Ovary (tissue), 7 donors: ENCODE measurements at regions not wholly inside any gene's neighbourhood (a gene's known extent, or its start where the extent isn't known, plus 50 kb on each side); places are given as distances from the start of the nearest gene placed in this dataset.

Experiments used
- DNase-seq, 5 donors: peaks; one replicate each; pipeline ENCODE4 v3.0.0-alpha.2; 2019 to 2020
- H3K27ac ChIP-seq, 2 donors: fragments of 200-600 bp; one replicate each; pipeline versions ENCODE4 v1.5.1 to v1.8.0; 2019 to 2022
- H3K27me3 ChIP-seq: fragments of 200-600 bp; one replicate; pipeline ENCODE4 v1.8.0; 2022
- H3K36me3 ChIP-seq: fragments of 200-600 bp; sonication (generic); one replicate; pipeline ENCODE4 v1.5.1; 2019
- H3K4me1 ChIP-seq: one replicate; pipeline ENCODE4 v1.8.1; 2013; ENCODE audit warnings: mild to moderate bottlenecking, moderate library complexity; ENCODE audit not compliant: insufficient read depth
- H3K4me3 ChIP-seq: fragments of 200-600 bp; sonication (generic); one replicate; pipeline ENCODE4 v1.5.1; 2017
- H3K9me3 ChIP-seq, 2 donors: fragments of 200-600 bp in 1 of 2; sonication (generic) in 1 of 2; one replicate each; pipeline versions ENCODE4 v1.5.1 to v1.8.1; 2013 to 2019; ENCODE audit warnings: mild to moderate bottlenecking in 1 of 2, moderate library complexity in 1 of 2
- CTCF ChIP-seq, 3 donors: fragments of 450-650 bp in 2 of 3; fragments of 200-600 bp in 1 of 3; IDR thresholded peaks; one replicate each; pipeline versions ENCODE4 v1.5.1 to v1.8.0; 2016 to 2022; ENCODE audit warnings: antibody characterized with exemption in 3 of 3, mild to moderate bottlenecking in 1 of 3
- EP300 ChIP-seq: sonication (generic); formaldehyde crosslinking; IDR thresholded peaks from one replicate; pipeline ENCODE4 v1.6.1; 2017; ENCODE audit warnings: antibody characterized with exemption
- POLR2A ChIP-seq: fragments of 450-650 bp; IDR thresholded peaks from one replicate; pipeline ENCODE4 v1.6.1; 2017; ENCODE audit warnings: antibody characterized with exemption, mild to moderate bottlenecking, moderate library complexity
- WGBS, 3 donors: extraction: QIAGEN DNeasy Blood & Tissue Kit in 1 of 3; methylation state at CpG; one replicate each; pipeline versions ENCODE4 v1.1.5 to v1.1.7; 2013 to 2017; 5-methylcytosine and 5-hydroxymethylcytosine counted together
- intact Hi-C, 4 donors: fragments of 100-400 bp; cut with DNase I; formaldehyde crosslinking; loops; one replicate each; pipeline versions ENCODE4 v1.11.0 to v1.15.1; 2022 to 2023
- donor health status: DM: no; HTN: no; CAD: no; lungs with moderate emphysema.
- donor health status: DM: no; HTN: no; CAD: no.
- donor health status: Bipolar disorder and iron deficiency.
- donor health status: DM: no; HTN: no; CAD: no.
- donor health status: DM: yes; HTN: yes; CAD: no.

- H3K9me3 ChIP-seq = no peaks in the 10 kb centered on the region
- DNase-seq = no peak
- no peaks in the 10 kb centered on the region for H3K36me3 ChIP-seq
- 94 to 98% (median 96%) methylated on average over 2 of the region's 2 CpGs for WGBS, 3 donors
- intact Hi-C loops = no loop called here
- TF ChIP-seq POLR2A (no peak), CTCF (IDR thresholded peaks at IDR 0.05) (no peak), EP300 (no peak)
- H3K27ac ChIP-seq = no peak overlapping the region
- no peak overlapping the region for H3K4me3 ChIP-seq
- H3K4me1 ChIP-seq = no peaks in the 10 kb centered on the region
- H3K27me3 ChIP-seq = no peaks in the 10 kb centered on the region
These were observed 77.3 kb downstream of the PPCDC start for GRCh38 chr15:75100679-75101078.

- no peaks in the 10 kb centered on the region for H3K27me3 ChIP-seq
- 70 to 87% (median 77%) methylated on average over 3 of the region's 3 CpGs for WGBS, 3 donors
- no peaks in the 10 kb centered on the region for H3K9me3 ChIP-seq
- H3K4me1 ChIP-seq = peaks cover 2% of the 10 kb centered on the region
- H3K27ac ChIP-seq = no peak overlapping the region
- DNase-seq = no peak
- intact Hi-C loops = no loop called here
- TF ChIP-seq CTCF (IDR thresholded peaks at IDR 0.05) (no peak), EP300 (no peak), POLR2A (no peak)
- H3K36me3 ChIP-seq = no peaks in the 10 kb centered on the region
- H3K4me3 ChIP-seq = no peak overlapping the region
These were observed 81.6 kb downstream of the PPCDC start for GRCh38 chr15:75104804-75105557.

GRCh38 chr15:75107516-75107907 lies 84.1 kb downstream of the PPCDC start:
- TF ChIP-seq CTCF (IDR thresholded peaks at IDR 0.05) (no peak), POLR2A (no peak), EP300 (no peak)
- no peaks in the 10 kb centered on the region for H3K36me3 ChIP-seq
- peaks cover 2% of the 10 kb centered on the region for H3K4me1 ChIP-seq
- H3K9me3 ChIP-seq = no peaks in the 10 kb centered on the region
- WGBS, 3 donors = 91 to 98% (median 93%) methylated on average over 2 of the region's 2 CpGs
- intact Hi-C loops = no loop called here
- DNase-seq = no peak
- no peaks in the 10 kb centered on the region for H3K27me3 ChIP-seq
- no peak overlapping the region for H3K4me3 ChIP-seq
- H3K27ac ChIP-seq = no peak overlapping the region

GRCh38 chr15:75107908-75108838 lies 84.8 kb downstream of the PPCDC start:
- Histone ChIP-seq H3K27ac (no peak overlapping the region), H3K4me1 (peaks cover 2% of the 10 kb centered on the region), H3K36me3 (no peaks in the 10 kb centered on the region), H3K27me3 (no peaks in the 10 kb centered on the region), H3K4me3 (no peak overlapping the region), H3K9me3 (no peaks in the 10 kb centered on the region)
- intact Hi-C loops = no loop called here
- DNase-seq = no peak
- WGBS, 3 donors = 84 to 88% (median 85%) methylated on average over 12 of the region's 12 CpGs
- no peak for TF ChIP-seq EP300
- TF ChIP-seq POLR2A = no peak
- TF ChIP-seq CTCF (IDR thresholded peaks at IDR 0.05) = no peak
